ENCODE measurements at regions not wholly inside any gene's neighbourhood (a gene's known extent, or its start where the extent isn't known, plus 50 kb on each side); places are given as distances from the start of the nearest gene placed in this dataset.
"Not testable (repeated sequence)": the region's sequence is repeated elsewhere in the genome, so short reads cannot be mapped to it uniquely, and the experiment has no call there.

DNA sequence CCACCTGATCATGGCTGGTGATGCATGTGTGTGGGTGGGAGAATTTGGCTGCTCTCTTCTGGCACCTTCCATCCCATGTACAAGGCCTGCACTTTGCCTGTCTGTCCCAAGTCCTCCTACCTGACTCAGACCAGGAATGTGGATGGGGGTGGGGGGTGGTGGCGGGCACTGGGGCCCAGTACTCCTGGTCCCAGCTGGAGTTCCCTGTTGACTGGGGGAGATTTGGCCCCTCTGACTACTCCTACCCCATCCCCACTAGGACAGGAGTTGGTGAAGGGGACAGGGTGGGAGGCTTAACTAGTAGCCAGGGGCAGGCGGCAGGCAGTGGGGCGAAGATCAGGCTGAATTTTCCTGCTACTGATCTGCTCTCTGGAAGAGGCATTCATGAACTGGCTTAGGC, 126.6 kb downstream of the POTEH start:
- not testable (repeated sequence) for TF ChIP-seq POLR2A (IDR thresholded peaks at IDR 0.05)
- TF ChIP-seq, protein P1, sequence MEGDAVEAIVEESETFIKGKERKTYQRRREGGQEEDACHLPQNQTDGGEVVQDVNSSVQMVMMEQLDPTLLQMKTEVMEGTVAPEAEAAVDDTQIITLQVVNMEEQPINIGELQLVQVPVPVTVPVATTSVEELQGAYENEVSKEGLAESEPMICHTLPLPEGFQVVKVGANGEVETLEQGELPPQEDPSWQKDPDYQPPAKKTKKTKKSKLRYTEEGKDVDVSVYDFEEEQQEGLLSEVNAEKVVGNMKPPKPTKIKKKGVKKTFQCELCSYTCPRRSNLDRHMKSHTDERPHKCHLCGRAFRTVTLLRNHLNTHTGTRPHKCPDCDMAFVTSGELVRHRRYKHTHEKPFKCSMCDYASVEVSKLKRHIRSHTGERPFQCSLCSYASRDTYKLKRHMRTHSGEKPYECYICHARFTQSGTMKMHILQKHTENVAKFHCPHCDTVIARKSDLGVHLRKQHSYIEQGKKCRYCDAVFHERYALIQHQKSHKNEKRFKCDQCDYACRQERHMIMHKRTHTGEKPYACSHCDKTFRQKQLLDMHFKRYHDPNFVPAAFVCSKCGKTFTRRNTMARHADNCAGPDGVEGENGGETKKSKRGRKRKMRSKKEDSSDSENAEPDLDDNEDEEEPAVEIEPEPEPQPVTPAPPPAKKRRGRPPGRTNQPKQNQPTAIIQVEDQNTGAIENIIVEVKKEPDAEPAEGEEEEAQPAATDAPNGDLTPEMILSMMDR (IDR thresholded peaks at IDR 0.05) = not testable (repeated sequence)
